GM12864 (cell line): ENCODE measurements at regions not wholly inside any gene's neighbourhood (a gene's known extent, or its start where the extent isn't known, plus 50 kb on each side); places are given as distances from the start of the nearest gene placed in this dataset.

Source experiments
- DNase-seq: peaks from one replicate; pipeline ENCODE4 v3.0.0-alpha.2; 2011; ENCODE audit warnings: low read depth
- H3K4me3 ChIP-seq: 2 replicates; pipeline ENCODE4 v1.5.1; 2011; ENCODE audit warnings: mild to moderate bottlenecking, low read depth, low read length, control low read depth
- CTCF ChIP-seq: IDR thresholded peaks from 2 replicates; pipeline ENCODE4 v1.5.1; 2011; ENCODE audit warnings: low read depth, mild to moderate bottlenecking, moderate library complexity, low read length, control low read depth, inconsistent platforms; ENCODE audit errors: missing control alignments

DNA sequence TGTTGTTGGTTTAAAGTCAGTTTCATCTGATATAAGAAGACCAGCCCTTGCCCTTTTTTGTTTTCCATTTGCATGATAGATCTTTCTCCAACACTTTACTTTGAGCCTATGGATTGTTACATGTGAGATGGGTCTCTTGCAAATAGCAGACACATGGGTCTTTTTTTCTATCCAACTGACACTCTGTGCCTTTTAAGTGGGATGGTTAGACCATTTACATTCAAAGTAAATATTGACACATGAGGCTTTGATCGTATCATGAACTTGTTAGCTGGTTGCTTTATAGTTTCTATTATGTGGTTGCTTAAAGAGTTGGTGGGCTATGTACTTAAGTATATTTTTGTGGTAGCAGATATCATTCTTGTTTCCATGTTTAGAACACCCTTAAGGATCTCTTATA is 213.4 kb upstream of the G2E3 start:
- DNase-seq: no peak
- no peak overlapping the region for H3K4me3 ChIP-seq
- no peak for TF ChIP-seq CTCF

DNA sequence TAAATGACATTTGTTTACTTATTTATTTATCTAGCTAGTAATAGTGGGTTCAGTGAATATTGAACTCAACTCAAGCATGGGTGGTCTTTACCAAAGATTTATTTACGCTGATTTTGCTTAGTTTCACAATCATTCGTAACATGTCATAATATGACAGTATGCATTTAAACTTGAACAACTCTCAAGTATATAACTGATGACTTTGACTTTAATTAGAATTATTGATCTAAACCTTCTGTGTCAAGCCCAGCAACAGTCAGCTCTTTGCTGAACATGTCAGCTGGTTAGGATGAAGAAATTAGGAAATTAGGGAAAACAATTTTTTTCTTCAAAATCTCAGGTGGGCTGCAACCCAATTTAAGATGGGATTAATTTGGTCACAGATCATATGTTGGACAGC is 210.5 kb upstream of the G2E3 start:
- no peak for DNase-seq
- no peak for TF ChIP-seq CTCF
- no peak overlapping the region for H3K4me3 ChIP-seq

DNA sequence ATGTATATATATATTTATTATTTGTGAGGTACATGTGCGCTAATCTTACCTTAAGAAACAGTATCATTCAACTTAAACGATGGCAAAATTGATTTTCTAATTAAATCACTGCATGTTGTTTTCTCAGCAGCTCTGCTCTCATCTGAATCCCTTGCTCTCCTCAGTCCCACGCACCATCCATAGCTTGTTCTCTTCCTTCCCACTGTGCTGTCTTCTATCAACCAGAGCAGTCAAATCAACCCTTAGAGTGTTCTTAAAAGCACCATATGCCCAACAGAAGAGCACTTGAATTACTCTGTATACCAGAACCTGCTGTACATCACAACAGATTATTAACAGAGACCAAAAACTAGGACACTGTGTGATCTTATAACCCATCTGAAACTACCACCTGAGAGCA is 209.4 kb upstream of the G2E3 start:
- DNase-seq: no peak
- H3K4me3 ChIP-seq: no peak overlapping the region
- TF ChIP-seq CTCF: no peak

DNA sequence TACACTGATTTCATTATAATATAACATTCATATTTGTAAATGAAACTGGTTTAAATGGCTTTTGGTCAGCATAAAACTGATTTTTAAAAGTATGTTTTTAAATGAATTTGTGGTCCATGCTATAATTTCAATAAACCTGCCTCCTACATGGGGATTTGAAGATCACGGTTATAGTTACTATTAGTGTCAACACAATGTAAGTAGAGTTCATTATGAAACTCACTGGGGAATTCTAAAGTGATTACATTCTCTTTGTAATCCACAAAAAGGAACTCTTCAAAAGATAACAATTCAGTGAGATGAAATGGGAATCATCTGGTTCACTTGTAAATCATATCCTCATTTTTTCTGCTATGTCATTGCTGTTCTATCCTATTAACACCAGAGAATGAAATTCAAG is 204.5 kb upstream of the G2E3 start:
- H3K4me3 ChIP-seq: no peak overlapping the region
- no peak for TF ChIP-seq CTCF
- no peak for DNase-seq

DNA sequence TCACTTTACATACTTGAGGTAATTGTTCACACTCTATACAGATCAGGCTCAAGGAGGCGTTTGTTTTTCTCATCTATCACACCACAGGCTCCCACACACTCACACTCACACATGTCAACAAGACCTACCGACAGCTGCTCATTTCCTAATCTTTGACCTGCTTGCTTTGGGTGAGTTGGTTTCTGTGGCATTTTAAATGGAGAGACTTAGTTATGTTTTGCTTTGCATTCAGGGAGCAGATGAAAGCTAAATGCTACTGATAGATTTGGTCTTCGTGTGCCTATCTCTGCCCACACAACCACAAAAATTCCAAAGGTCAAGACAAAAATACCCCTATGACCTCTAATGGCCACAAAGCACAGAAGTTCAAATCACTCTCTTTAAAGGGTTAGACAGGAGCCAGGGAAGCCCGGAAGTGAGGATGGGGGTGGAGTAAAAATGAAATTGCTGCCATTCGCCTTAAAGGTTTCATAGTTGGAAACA is 203.5 kb upstream of the G2E3 start:
- no peak for TF ChIP-seq CTCF
- DNase-seq: peak; percentile 55
- H3K4me3 ChIP-seq: no peak overlapping the region

DNA sequence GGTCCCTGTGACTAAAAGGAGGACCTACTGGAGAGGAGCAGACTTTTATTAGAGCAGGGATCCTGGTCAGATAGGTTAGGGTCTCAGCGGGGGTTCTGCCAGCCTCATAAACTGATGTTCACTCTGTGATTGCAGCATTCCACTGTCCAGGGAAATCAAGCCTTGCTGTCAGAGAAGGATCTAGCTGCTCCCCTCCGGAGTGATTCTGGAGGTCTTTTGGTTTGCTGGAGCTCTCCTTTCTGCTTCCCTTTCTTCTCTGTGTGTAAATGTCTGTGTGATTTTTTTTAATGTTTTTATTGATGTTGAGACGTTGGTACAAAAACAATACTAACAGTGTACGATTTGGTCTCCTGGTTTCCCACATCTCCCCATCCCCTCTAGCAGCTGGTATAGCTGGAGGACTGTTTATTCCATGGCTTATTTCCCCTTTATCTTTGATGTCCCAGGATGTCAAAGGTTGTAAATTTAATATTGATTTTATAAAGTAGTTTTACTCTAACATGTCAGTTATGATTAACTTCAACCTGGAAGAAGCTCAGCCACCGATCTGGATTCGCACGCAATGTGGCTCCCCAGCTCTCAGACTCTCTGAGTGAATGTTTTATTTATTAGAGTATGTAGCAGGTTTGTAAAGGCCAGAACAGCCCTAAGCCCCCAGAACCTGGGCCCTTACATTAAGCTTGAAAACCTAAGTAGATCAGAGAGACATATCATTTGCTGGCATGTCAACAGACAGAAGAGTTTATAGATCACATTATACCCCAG is 202.3 kb upstream of the G2E3 start:
- TF ChIP-seq CTCF: no peak
- no peak overlapping the region for H3K4me3 ChIP-seq
- no peak for DNase-seq

DNA sequence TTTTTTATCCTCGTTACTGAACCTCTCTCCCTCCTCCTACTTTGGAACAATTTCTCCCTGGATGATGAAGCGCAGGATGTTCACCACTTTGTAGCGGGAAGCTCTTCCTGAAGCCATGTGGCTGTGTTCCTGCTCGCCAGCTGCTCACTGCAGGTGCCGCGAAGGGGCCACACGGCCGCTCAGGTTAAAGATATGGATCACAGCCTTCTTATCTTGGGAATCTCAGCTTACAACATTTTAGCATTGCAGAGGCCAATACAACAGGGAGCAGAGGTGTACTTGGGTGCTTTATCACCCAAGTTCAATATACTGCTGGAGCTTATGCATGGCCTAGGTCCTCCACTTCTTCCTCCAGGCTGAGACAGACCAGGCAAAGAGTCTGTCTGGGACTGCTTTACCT is 201.2 kb upstream of the G2E3 start:
- H3K4me3 ChIP-seq: no peak overlapping the region
- DNase-seq: no peak
- no peak for TF ChIP-seq CTCF
